GM12878 (cell line): ENCODE measurements at regions not wholly inside any gene's neighbourhood (a gene's known extent, or its start where the extent isn't known, plus 50 kb on each side); places are given as distances from the start of the nearest gene placed in this dataset.
A peak's percentile ranks its signal among the peaks of the same experiment; 100 is the strongest.

Experiments
- ATAC-seq: fragments of 200-7000 bp; cut with Tn5 transposase; 3 replicates; pipeline ENCODE4 v1.9.1; 2020; ENCODE audit warnings: mild to moderate bottlenecking, moderate library complexity
- BruUV-seq: library from RNA; stranded (reverse); fragments of 400-500 nt; replicated peaks from 2 replicates; lab custom pipeline; 2021; lab: Mats Ljungman, UMichigan
- CTCF ChIA-PET: fragments of 300-600 bp; sonication (Branson Sonifier 250); formaldehyde crosslinking; extraction: SDS; loops from one replicate; lab custom pipeline; 2021; ENCODE audit warnings: inconsistent platforms; lab: Yijun Ruan, JAX
- POLR2A ChIA-PET: fragments of 350-600 bp; formaldehyde crosslinking; extraction: SDS; loops from one replicate; lab custom pipeline; 2021; ENCODE audit warnings: inconsistent platforms; lab: Charles Lee
- RAD21 ChIA-PET: fragments of 300-600 bp; sonication (Branson Sonifier 250); formaldehyde crosslinking; loops from one replicate; lab custom pipeline; 2023; ENCODE audit warnings: antibody characterized with exemption; ENCODE audit not compliant: unreplicated experiment; lab: Charles Lee
- SMC1A ChIA-PET: fragments of 300-600 bp; sonication (Branson Sonifier 250); formaldehyde crosslinking; loops from one replicate; lab custom pipeline; 2023; ENCODE audit not compliant: unreplicated experiment, uncharacterized antibody; lab: Charles Lee
- DNase-seq: peaks from one replicate; pipeline ENCODE4 v3.0.0-alpha.2; 2011; ENCODE audit warnings: low read depth, low spot score
- FAIRE-seq: peaks from 3 replicates; lab custom pipeline; 2011; peaks lifted over from hg19 to GRCh38; lab: Jason Lieb, UNC
- H2AFZ ChIP-seq: 2 replicates; pipeline ENCODE4 v1.6.0; 2011; ENCODE audit warnings: low read depth, low read length, control low read depth; ENCODE audit not compliant: control insufficient read depth
- H3K27ac ChIP-seq: 2 replicates; pipeline ENCODE4 v1.5.1; 2011; ENCODE audit warnings: control low read depth; ENCODE audit not compliant: control insufficient read depth, insufficient read depth
- H3K27me3 ChIP-seq, 2 experiments: replicated peaks in 1 of 2; 2 replicates each; pipeline versions ENCODE4 v1.6.0 to v1.6.1; 2011; ENCODE audit warnings: low read length in 1 of 2; ENCODE audit not compliant: control insufficient read depth in 2 of 2, insufficient read depth in 2 of 2
- H3K36me3 ChIP-seq, 2 experiments: 2 replicates each; pipeline ENCODE4 v1.5.1; 2011; ENCODE audit warnings: low read length in 1 of 2; ENCODE audit not compliant: control insufficient read depth in 2 of 2, insufficient read depth in 2 of 2
- H3K4me1 ChIP-seq: 2 replicates; pipeline ENCODE4 v1.6.1; 2011; ENCODE audit warnings: mild to moderate bottlenecking, low read length, moderate library complexity, mixed read lengths; ENCODE audit not compliant: control insufficient read depth, insufficient read depth
- H3K4me2 ChIP-seq: 2 replicates; pipeline ENCODE4 v1.6.0; 2011; ENCODE audit warnings: control low read depth; ENCODE audit not compliant: control insufficient read depth, insufficient read depth
- H3K4me3 ChIP-seq: fragments of 200-600 bp; sonication (generic); 2 replicates; pipeline ENCODE4 v1.5.1; 2016
- H3K79me2 ChIP-seq: 2 replicates; pipeline ENCODE4 v1.6.0; 2011; ENCODE audit warnings: low read length; ENCODE audit not compliant: control insufficient read depth, insufficient read depth
- H3K9ac ChIP-seq: 2 replicates; pipeline ENCODE4 v1.8.0; 2011; ENCODE audit warnings: low read length, control low read depth, mixed read lengths; ENCODE audit not compliant: control insufficient read depth, insufficient read depth
- H3K9me3 ChIP-seq: replicated peaks from 3 replicates; pipeline ENCODE4 v1.5.1; 2011; ENCODE audit warnings: mild to moderate bottlenecking, low read length; ENCODE audit not compliant: control insufficient read depth, insufficient read depth
- H4K20me1 ChIP-seq: 2 replicates; pipeline ENCODE4 v1.6.0; 2011; ENCODE audit not compliant: control insufficient read depth, insufficient read depth
- BMI1 ChIP-seq: fragments of 450-650 bp; IDR thresholded peaks from 2 replicates; pipeline ENCODE4 v1.6.1; 2016; ENCODE audit warnings: mild to moderate bottlenecking, moderate library complexity, borderline replicate concordance
- BRCA1 ChIP-seq: IDR thresholded peaks from 2 replicates; pipeline ENCODE4 v1.6.1; 2011; ENCODE audit warnings: low read depth, low read length, improper control_type of control experiment
- CTCF ChIP-seq, 3 experiments: IDR thresholded peaks in 2 of 3; conservative IDR thresholded peaks in 1 of 3; 2 replicates each; pipeline ENCODE4 v1.5.1; 2011; ENCODE audit warnings: low read depth in 3 of 3, low read length in 3 of 3, mild to moderate bottlenecking in 3 of 3, control low read depth in 2 of 3, moderate library complexity in 2 of 3, inconsistent platforms in 1 of 3, mixed read lengths in 1 of 3; ENCODE audit not compliant: control insufficient read depth in 2 of 3, insufficient read depth in 1 of 3; ENCODE audit errors: extremely low read depth in 1 of 3
- ETV6 ChIP-seq, 2 experiments: fragments of 450-650 bp in 1 of 2; IDR thresholded peaks in 1 of 2; conservative IDR thresholded peaks in 1 of 2; 2 replicates each; pipeline ENCODE4 v1.6.1; 2014; ENCODE audit warnings: antibody characterized with exemption in 1 of 2, borderline replicate concordance in 1 of 2, low read depth in 1 of 2, mild to moderate bottlenecking in 1 of 2, moderate library complexity in 1 of 2
- FOS ChIP-seq: IDR thresholded peaks from 3 replicates; pipeline ENCODE4 v1.6.1; 2011; ENCODE audit warnings: borderline replicate concordance; ENCODE audit not compliant: insufficient read length; ENCODE audit errors: extremely low read depth
- MLLT1 ChIP-seq: fragments of 450-650 bp; IDR thresholded peaks from 2 replicates; pipeline ENCODE4 v1.6.1; 2016; ENCODE audit warnings: mild to moderate bottlenecking
- NKRF ChIP-seq: fragments of 450-650 bp; conservative IDR thresholded peaks from 2 replicates; pipeline ENCODE4 v1.6.1; 2017; ENCODE audit warnings: mild to moderate bottlenecking, moderate library complexity
- NR2C1 ChIP-seq: fragments of 450-650 bp; IDR thresholded peaks from 2 replicates; pipeline ENCODE4 v1.6.1; 2017; ENCODE audit warnings: antibody characterized with exemption, mild to moderate bottlenecking, moderate library complexity
- POU2F2 ChIP-seq: IDR thresholded peaks from 3 replicates; pipeline ENCODE4 v1.6.1; 2011; ENCODE audit warnings: low read depth, mild to moderate bottlenecking, low read length, borderline replicate concordance
- RAD51 ChIP-seq: fragments of 450-650 bp; IDR thresholded peaks from 2 replicates; pipeline ENCODE4 v1.6.1; 2016; ENCODE audit warnings: moderate library complexity, mild to moderate bottlenecking, inconsistent platforms
- SKIL ChIP-seq: fragments of 450-650 bp; IDR thresholded peaks from 2 replicates; pipeline ENCODE4 v1.6.1; 2017; ENCODE audit warnings: mild to moderate bottlenecking, low read depth, inconsistent platforms; ENCODE audit not compliant: poor library complexity, severe bottlenecking
- TARDBP ChIP-seq: IDR thresholded peaks from 2 replicates; pipeline ENCODE4 v1.6.1; 2016; ENCODE audit warnings: borderline replicate concordance
- YY1 ChIP-seq: IDR thresholded peaks from 2 replicates; pipeline ENCODE4 v1.6.1; 2011; ENCODE audit warnings: low read depth, mild to moderate bottlenecking, low read length
- WGBS: methylation state at CpG from one replicate; pipeline ENCODE4 v1.1.6; 2016; ENCODE audit warnings: low lambda C conversion rate; ENCODE audit not compliant: insufficient replicate concordance, insufficient coverage; ENCODE audit errors: missing lambda C conversion rate; 5-methylcytosine and 5-hydroxymethylcytosine counted together
- in situ Hi-C: fragments of 300-500 bp; cut with MboI; formaldehyde crosslinking; loops from 9 replicates; pipeline ENCODE4 v1.14.3; 2018; ENCODE audit warnings: mixed read lengths
- intact Hi-C: fragments of 100-400 bp; cut with micrococcal nuclease; formaldehyde crosslinking; loops from one replicate; pipeline ENCODE4 v1.14.2; 2022; ENCODE audit not compliant: unreplicated experiment

DNA sequence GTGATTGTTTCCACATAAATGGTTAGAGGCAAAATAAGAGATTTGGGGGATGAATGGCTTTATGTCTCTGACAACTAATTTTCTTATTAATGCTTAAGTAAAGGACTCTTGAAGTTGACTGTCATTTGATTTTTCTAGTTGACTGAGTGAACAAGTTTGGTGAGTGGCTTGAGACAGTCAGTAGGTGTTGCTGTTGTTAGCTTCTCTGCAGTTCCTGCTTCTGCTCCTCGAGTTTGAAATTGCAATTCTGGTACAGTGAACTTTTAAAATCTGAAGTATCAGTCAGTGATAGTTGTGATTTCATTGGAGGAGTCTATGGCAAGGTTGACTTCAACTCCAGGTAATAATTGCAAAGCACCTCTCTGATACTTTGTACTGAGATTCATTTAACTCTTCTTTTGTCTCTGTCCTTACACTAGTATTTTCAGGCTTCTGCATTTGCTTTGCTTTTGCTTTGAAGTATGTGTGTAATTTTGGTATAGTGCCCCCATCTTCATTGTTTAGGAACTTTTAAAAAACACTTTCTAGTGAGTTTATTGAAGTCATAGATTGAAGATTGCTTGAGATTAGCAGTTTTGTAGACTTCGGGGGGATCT, 415.5 kb downstream of the PCNX1 start:
- Histone ChIP-seq H3K9me3 (no peaks in the 10 kb centered on the region), H3K4me1 (peaks cover 35% of the 10 kb centered on the region), H3K36me3 (no peaks in the 10 kb centered on the region), H3K27ac (peak overlapping the region; percentile 88), H3K27me3 (no peaks in the 10 kb centered on the region), H3K9ac (peak overlapping the region; percentile 39), H2AFZ (no peak overlapping the region), H4K20me1 (no peaks in the 10 kb centered on the region), H3K4me2 (peak overlapping the region; percentile 94), H3K79me2 (peaks cover 69% of the 10 kb centered on the region), H3K4me3 (peak overlapping the region; percentile 98)
- in situ Hi-C loops = loop anchor here (5.0 kb wide), 1 partner anchor 175 kb away; no protein-coding TSS in a partner anchor
- ChIA-PET CTCF (interaction anchor here (0.6 to 8.1 kb wide), 30 partner anchors 8 to 532 kb away, joined by 3 to 89 read pairs (median 5); no protein-coding TSS in a partner anchor), POLR2A (interaction anchor here (0.7 to 2.1 kb wide), 7 partner anchors 27 to 269 kb away, joined by 3 to 7 read pairs (median 3); no protein-coding TSS in a partner anchor), SMC1A (interaction anchor here (0.6 to 8.5 kb wide), 46 partner anchors 9 to 533 kb away, joined by 3 to 150 read pairs (median 5); no protein-coding TSS in a partner anchor), RAD21 (interaction anchor here (0.7 to 9.4 kb wide), 27 partner anchors 11 to 533 kb away, joined by 3 to 151 read pairs (median 8); no protein-coding TSS in a partner anchor)
- 4% methylated on average over 2 of the region's 2 CpGs for WGBS
- intact Hi-C loops = loop anchor here (1.0 to 10.0 kb wide), 8 partner anchors 77 to 342 kb away; no protein-coding TSS in a partner anchor
- BruUV-seq = TSS peak; percentile 51
- ATAC-seq = peak; percentile 24
- DNase-seq = peak; percentile 66
- FAIRE-seq = peak; percentile 94
- TF ChIP-seq NR2C1 (no peak), POU2F2 (0 out of 3 replicates have a peak, but pooled peaks have one; percentile 35), FOS (no peak), SKIL (peak; percentile 49), RAD51 (0 out of 2 replicates have a peak, but pooled peaks have one; percentile 5), CTCF (IDR thresholded peaks at IDR 0.05 in 2 of 3, conservative IDR thresholded peaks at IDR 0.05 in 1 of 3; ENCODE audit: control insufficient read depth in 2 of 3, extremely low read depth in 1 of 3, insufficient read depth in 1 of 3, low read depth in 3 of 3, low read length in 3 of 3) (peak; percentile 66 to 83 (median 75)), YY1 (0 out of 2 replicates have a peak, but pooled peaks have one; percentile 32), BRCA1 (no peak), BMI1 (peak; percentile 12; the same call in 1 of the 2 replicates), ETV6 (conservative IDR thresholded peaks at IDR 0.05 in 1 of 2, IDR thresholded peaks at IDR 0.05 in 1 of 2; ENCODE audit: borderline replicate concordance in 1 of 2, low read depth in 1 of 2) (peak in 1 of 2 experiments; percentile 26; a peak in 1 of 4 replicates), NKRF (0 out of 2 replicates have a peak, but pooled peaks have one; percentile 24), TARDBP (no peak), MLLT1 (0 out of 2 replicates have a peak, but pooled peaks have one; percentile 16)
